HepG2 (cell line): ENCODE measurements at regions not wholly inside any gene's neighbourhood (a gene's known extent, or its start where the extent isn't known, plus 50 kb on each side); places are given as distances from the start of the nearest gene placed in this dataset.

Experiments used
- ATAC-seq: fragments of 200-7000 bp; cut with Tn5 transposase; 3 replicates; pipeline ENCODE4 v1.9.1; 2020; ENCODE audit warnings: mild to moderate bottlenecking, moderate library complexity
- BruUV-seq: library from RNA; stranded (reverse); fragments of 400-500 nt; replicated peaks from 2 replicates; lab custom pipeline; 2021; lab: Mats Ljungman, UMichigan
- CTCF ChIA-PET: fragments of 300-600 bp; formaldehyde crosslinking; extraction: SDS; loops from one replicate; lab custom pipeline; 2021; ENCODE audit warnings: low total read pairs, inconsistent platforms, low intra/inter-chr PET ratio; lab: Yijun Ruan, JAX
- POLR2A ChIA-PET: fragments of 350-600 bp; sonication (Branson Sonifier 250); formaldehyde crosslinking; loops from one replicate; lab custom pipeline; 2020; ENCODE audit warnings: antibody characterized with exemption, inconsistent platforms; lab: Yijun Ruan, JAX
- DNase-seq: peaks from one replicate; pipeline ENCODE4 v3.0.0-alpha.2; 2015; ENCODE audit warnings: low spot score
- FAIRE-seq: peaks from 3 replicates; lab custom pipeline; 2011; peaks lifted over from hg19 to GRCh38; lab: Jason Lieb, UNC
- H2AFZ ChIP-seq: one replicate; pipeline ENCODE4 v1.6.1; 2011; ENCODE audit warnings: low read length, inconsistent platforms
- H3K27ac ChIP-seq: fragments of 300-600 bp; 3 replicates; pipeline ENCODE4 v1.8.0; 2011; ENCODE audit warnings: mixed run types, mild to moderate bottlenecking, mixed read lengths, low read length, inconsistent platforms; ENCODE audit not compliant: insufficient read depth; ENCODE audit errors: extremely low read length
- H3K27me3 ChIP-seq, 2 experiments: fragments of 200-600 bp in 1 of 2; 2 replicates in 1 of 2; 3 replicates in 1 of 2; pipeline versions ENCODE4 v1.6.0 to v1.8.0; 2011; ENCODE audit warnings: low read length in 2 of 2, mild to moderate bottlenecking in 2 of 2, moderate library complexity in 2 of 2, inconsistent platforms in 1 of 2; ENCODE audit not compliant: insufficient read depth in 2 of 2, control insufficient read depth in 1 of 2
- H3K36me3 ChIP-seq, 2 experiments: fragments of 200-600 bp in 1 of 2; replicated peaks in 1 of 2; 2 replicates in 1 of 2; 3 replicates in 1 of 2; pipeline versions ENCODE4 v1.5.1 to v1.8.0; 2011; ENCODE audit warnings: low read length in 2 of 2, inconsistent platforms in 1 of 2; ENCODE audit not compliant: insufficient read depth in 2 of 2, control insufficient read depth in 1 of 2
- H3K4me1 ChIP-seq: 2 replicates; pipeline ENCODE4 v1.5.1; 2012; ENCODE audit warnings: low read length, inconsistent platforms; ENCODE audit not compliant: insufficient read depth
- H3K4me2 ChIP-seq: 2 replicates; pipeline ENCODE4 v1.6.0; 2011; ENCODE audit warnings: low read depth, low read length, inconsistent platforms
- H3K4me3 ChIP-seq, 3 experiments: fragments of 200-600 bp in 1 of 3; sonication (generic), shearing (Covaris generic) in 1 of 3; replicated peaks in 1 of 3; 2 replicates each; pipeline ENCODE4 v1.5.1; 2011 to 2016; ENCODE audit warnings: low read length in 3 of 3, inconsistent platforms in 2 of 3, low read depth in 2 of 3, mild to moderate bottlenecking in 2 of 3, control low read depth in 1 of 3, mixed read lengths in 1 of 3; ENCODE audit not compliant: insufficient read depth in 1 of 3
- H3K79me2 ChIP-seq: one replicate; pipeline ENCODE4 v1.6.1; 2011; ENCODE audit warnings: low read length, inconsistent platforms; ENCODE audit not compliant: insufficient read depth
- H3K9ac ChIP-seq: 2 replicates; pipeline ENCODE4 v1.6.0; 2011; ENCODE audit warnings: mild to moderate bottlenecking, low read depth, low read length, inconsistent platforms; ENCODE audit not compliant: insufficient read depth
- H3K9me3 ChIP-seq: 2 replicates; pipeline ENCODE4 v1.5.1; 2012; ENCODE audit warnings: mild to moderate bottlenecking, low read length
- H4K20me1 ChIP-seq: 2 replicates; pipeline ENCODE4 v1.6.0; 2011; ENCODE audit warnings: inconsistent platforms, mild to moderate bottlenecking, low read length, moderate library complexity; ENCODE audit not compliant: insufficient read depth
- ELF3 ChIP-seq: IDR thresholded peaks from 2 replicates; pipeline ENCODE4 v1.6.1; 2016; ENCODE audit warnings: missing genetic modification reagents, missing compliant biosample characterization
- FOXO1 ChIP-seq: sonication (generic); formaldehyde crosslinking; IDR thresholded peaks from 2 replicates; pipeline ENCODE4 v1.4.0; 2020; ENCODE audit warnings: missing genetic modification reagents
- GMEB1 ChIP-seq: sonication (generic); formaldehyde crosslinking; IDR thresholded peaks from 2 replicates; pipeline ENCODE4 v1.5.1; 2020; ENCODE audit warnings: missing genetic modification reagents, mild to moderate bottlenecking, borderline replicate concordance
- MIXL1 ChIP-seq: IDR thresholded peaks from 2 replicates; pipeline ENCODE4 v1.6.1; 2016
- NR2F2 ChIP-seq: IDR thresholded peaks from 2 replicates; pipeline ENCODE4 v1.6.1; 2012; ENCODE audit warnings: low read depth, inconsistent platforms, borderline replicate concordance
- TEAD3 ChIP-seq: optimal IDR thresholded peaks from 2 replicates; pipeline ENCODE3; 2016; ENCODE audit warnings: borderline replicate concordance
- ZFP91 ChIP-seq: sonication (generic); formaldehyde crosslinking; IDR thresholded peaks from 2 replicates; pipeline ENCODE4 v1.9.0; 2022; ENCODE audit warnings: missing genetic modification reagents, mild to moderate bottlenecking, borderline replicate concordance
- ZNF281 ChIP-seq: sonication (generic); formaldehyde crosslinking; IDR thresholded peaks from 2 replicates; pipeline ENCODE4 v1.4.0; 2020; ENCODE audit warnings: missing genetic modification reagents, borderline replicate concordance
- ZNF687 ChIP-seq: sonication (generic); formaldehyde crosslinking; IDR thresholded peaks from 2 replicates; pipeline ENCODE4 v1.5.1; 2020; ENCODE audit warnings: mild to moderate bottlenecking, missing genetic modification reagents, moderate library complexity
- WGBS: methylation state at CpG from one replicate; pipeline ENCODE4 v1.1.6; 2017; ENCODE audit warnings: low lambda C conversion rate; 5-methylcytosine and 5-hydroxymethylcytosine counted together
- in situ Hi-C: cut with HindIII; loops from 2 replicates; pipeline ENCODE4 v1.10.0; 2017; ENCODE audit warnings: low pct_unique_long_range_greater_than_20kb; ENCODE audit not compliant: extremely low pct_ligation_motif_present
- intact Hi-C: fragments of 100-400 bp; cut with micrococcal nuclease; formaldehyde crosslinking; loops from one replicate; pipeline ENCODE4 v1.10.0; 2022; ENCODE audit not compliant: unreplicated experiment

GRCh38 chr22:19629331-19629719 lies 85.0 kb upstream of the SEPTIN5 start (continued):
- no peak for TF ChIP-seq GMEB1 (CRISPR knock-in tag)
- no peak for TF ChIP-seq NR2F2

- Histone ChIP-seq H4K20me1 (no peaks in the 10 kb centered on the region), H2AFZ (no peak overlapping the region), H3K9ac (no peak overlapping the region), H3K79me2 (no peaks in the 10 kb centered on the region), H3K9me3 (no peaks in the 10 kb centered on the region), H3K4me3 (no peak overlapping the region), H3K27me3 (peaks cover 5 to 29% of the 10 kb centered on the region in 2 experiments; a peak in 4 of 5 replicates), H3K4me2 (no peak overlapping the region), H3K36me3 (no peaks in the 10 kb centered on the region), H3K27ac (no peak overlapping the region), H3K4me1 (peaks cover 12% of the 10 kb centered on the region; the same call in 1 of the 2 replicates)
- CTCF ChIA-PET, result interaction anchor here (0.6 to 1.8 kb wide), 6 partner anchors 134 to 485 kb away, joined by 3 to 12 read pairs (median 3); partner anchors contain the start of gene ESS2
- ATAC-seq, result peak; percentile 86
- intact Hi-C loops (loop anchor here (1.0 to 10.0 kb wide), 2 partner anchors 134 to 155 kb away; partner anchors contain the start of genes CDC45 and UFD1), in situ Hi-C loops (loop anchor here (5.0 to 10.0 kb wide), 2 partner anchors 148 to 335 kb away; partner anchors contain the start of gene CLTCL1)
- POLR2A ChIA-PET, result no interaction called here
- DNase-seq, result peak; percentile 65
- under 1% methylated on average over 4 of the region's 13 CpGs for WGBS
- peak; percentile 81 for FAIRE-seq
- BruUV-seq, result no TSS peak
- TF ChIP-seq MIXL1 (CRISPR knock-in tag) (0 out of 2 replicates have a peak, but pooled peaks have one; percentile 20), ZNF281 (peak; percentile 27; the same call in 1 of the 2 replicates), NR2F2 (no peak), TEAD3 (CRISPR knock-in tag) (peak; percentile 31), ZFP91 (CRISPR knock-in tag) (no peak), ZNF687 (CRISPR knock-in tag) (peak; percentile 13; the same call in 1 of the 2 replicates), FOXO1 (0 out of 2 replicates have a peak, but pooled peaks have one; percentile 21), ELF3 (no peak)
These were observed 84.4 kb upstream of the SEPTIN5 start for GRCh38 chr22:19629720-19630419.
